Prostate gland (tissue), 2 donors: ENCODE measurements at regions not wholly inside any gene's neighbourhood (a gene's known extent, or its start where the extent isn't known, plus 50 kb on each side); places are given as distances from the start of the nearest gene placed in this dataset.

ENCODE experiments used
- POLR2A ChIP-seq: fragments of 450-650 bp; IDR thresholded peaks from one replicate; pipeline ENCODE4 v1.6.1; 2016; ENCODE audit warnings: antibody characterized with exemption, mild to moderate bottlenecking
- TF ChIP-seq, protein P1 (sequence below), 4 experiments: fragments of 200-600 bp in 2 of 4; fragments of 450-650 bp in 2 of 4; sonication (generic) in 2 of 4; IDR thresholded peaks; 1 replicate in 3 of 4; 2 replicates in 1 of 4; pipeline ENCODE4 v1.5.1; 2016 to 2019; ENCODE audit warnings: antibody characterized with exemption in 4 of 4, mild to moderate bottlenecking in 2 of 4, moderate library complexity in 2 of 4

DNA sequence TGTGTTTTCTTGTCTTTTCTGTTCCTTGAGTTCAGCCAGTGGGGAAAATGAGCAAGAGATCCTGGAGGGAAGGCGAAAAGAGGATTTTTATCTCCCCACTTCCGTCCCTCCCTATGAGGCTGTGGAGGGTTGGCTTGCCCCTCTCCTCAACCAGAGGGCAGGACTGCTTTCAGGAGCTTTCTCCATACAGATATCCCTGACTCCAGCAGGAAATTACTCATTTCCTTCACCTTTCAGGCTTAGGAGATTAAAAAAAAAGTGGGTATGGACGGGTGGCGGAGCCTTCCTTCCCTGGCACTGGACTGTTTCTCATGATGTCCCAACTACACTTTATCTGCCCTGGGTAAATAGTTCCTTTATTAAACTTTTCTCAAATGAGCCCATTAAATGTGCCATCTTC is 241.2 kb downstream of the FRK start:
- TF ChIP-seq POLR2A, result no peak
- TF ChIP-seq, protein P1, sequence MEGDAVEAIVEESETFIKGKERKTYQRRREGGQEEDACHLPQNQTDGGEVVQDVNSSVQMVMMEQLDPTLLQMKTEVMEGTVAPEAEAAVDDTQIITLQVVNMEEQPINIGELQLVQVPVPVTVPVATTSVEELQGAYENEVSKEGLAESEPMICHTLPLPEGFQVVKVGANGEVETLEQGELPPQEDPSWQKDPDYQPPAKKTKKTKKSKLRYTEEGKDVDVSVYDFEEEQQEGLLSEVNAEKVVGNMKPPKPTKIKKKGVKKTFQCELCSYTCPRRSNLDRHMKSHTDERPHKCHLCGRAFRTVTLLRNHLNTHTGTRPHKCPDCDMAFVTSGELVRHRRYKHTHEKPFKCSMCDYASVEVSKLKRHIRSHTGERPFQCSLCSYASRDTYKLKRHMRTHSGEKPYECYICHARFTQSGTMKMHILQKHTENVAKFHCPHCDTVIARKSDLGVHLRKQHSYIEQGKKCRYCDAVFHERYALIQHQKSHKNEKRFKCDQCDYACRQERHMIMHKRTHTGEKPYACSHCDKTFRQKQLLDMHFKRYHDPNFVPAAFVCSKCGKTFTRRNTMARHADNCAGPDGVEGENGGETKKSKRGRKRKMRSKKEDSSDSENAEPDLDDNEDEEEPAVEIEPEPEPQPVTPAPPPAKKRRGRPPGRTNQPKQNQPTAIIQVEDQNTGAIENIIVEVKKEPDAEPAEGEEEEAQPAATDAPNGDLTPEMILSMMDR (IDR thresholded peaks at IDR 0.05), result no peak
